ENCODE measurements at regions not wholly inside any gene's neighbourhood (a gene's known extent, or its start where the extent isn't known, plus 50 kb on each side); places are given as distances from the start of the nearest gene placed in this dataset.
"Not testable (repeated sequence)": the region's sequence is repeated elsewhere in the genome, so short reads cannot be mapped to it uniquely, and the experiment has no call there.

- no peak for DNase-seq (ENCODE audit: low spot score)
Measured at GRCh38 chr12:13440844-13441243, 244.3 kb downstream of the EMP1 start.

- DNase-seq (ENCODE audit: low spot score): no peak
Measured at GRCh38 chr12:13437541-13437940, 241.0 kb downstream of the EMP1 start.

GRCh38 chr12:13436696-13437391 is 240.3 kb downstream of the EMP1 start:
- peak; percentile 5 for DNase-seq (ENCODE audit: low spot score)

GRCh38 chr12:13436182-13436581 is 239.7 kb downstream of the EMP1 start:
- DNase-seq (ENCODE audit: low spot score): no peak

- DNase-seq (ENCODE audit: low spot score): no peak
Measured at GRCh38 chr12:13435235-13435933, 238.9 kb downstream of the EMP1 start.

GRCh38 chr12:13433768-13434167 is 237.2 kb downstream of the EMP1 start:
- no peak for DNase-seq (ENCODE audit: low spot score)

- no peak for DNase-seq (ENCODE audit: low spot score)
Measured at GRCh38 chr12:13431041-13431440, 234.5 kb downstream of the EMP1 start.

GRCh38 chr12:13428538-13429265 is 232.2 kb downstream of the EMP1 start:
- no peak for DNase-seq (ENCODE audit: low spot score)

- peak; percentile 96 for DNase-seq (ENCODE audit: low spot score)
Measured at GRCh38 chr12:13425766-13426165, 229.2 kb downstream of the EMP1 start.

GRCh38 chr12:13422291-13422690 is 225.8 kb downstream of the EMP1 start:
- DNase-seq (ENCODE audit: low spot score): no peak

- no peak for DNase-seq (ENCODE audit: low spot score)
Measured at GRCh38 chr12:13417516-13417915, 221.0 kb downstream of the EMP1 start.

GRCh38 chr12:13411287-13411686 is 214.8 kb downstream of the EMP1 start:
- no peak for DNase-seq (ENCODE audit: low spot score)

- no peak for DNase-seq (ENCODE audit: low spot score)
Measured at GRCh38 chr12:13405961-13406703, 209.6 kb downstream of the EMP1 start.

- DNase-seq (ENCODE audit: low spot score): peak; percentile 30
Measured at GRCh38 chr12:13404631-13405473, 208.3 kb downstream of the EMP1 start.

- peak; percentile 16 for DNase-seq (ENCODE audit: low spot score)
Measured at GRCh38 chr12:13404111-13404628, 207.6 kb downstream of the EMP1 start.

GRCh38 chr12:13391375-13391774 is 194.8 kb downstream of the EMP1 start:
- not testable (repeated sequence) for DNase-seq (ENCODE audit: low spot score)

- DNase-seq (ENCODE audit: low spot score): no peak
Measured at GRCh38 chr12:13390918-13391317, 194.4 kb downstream of the EMP1 start.

GRCh38 chr12:13390381-13390861 is 193.9 kb downstream of the EMP1 start:
- DNase-seq (ENCODE audit: low spot score): peak; percentile 96

- DNase-seq (ENCODE audit: low spot score): no peak
Measured at GRCh38 chr12:13387101-13387500, 190.6 kb downstream of the EMP1 start.

GRCh38 chr12:13386323-13387039 is 190.0 kb downstream of the EMP1 start:
- DNase-seq (ENCODE audit: low spot score): no peak

Measured in kidney tubule cell (primary cell).